OCI-M2 (cell line): ENCODE measurements at regions not wholly inside any gene's neighbourhood (a gene's known extent, or its start where the extent isn't known, plus 50 kb on each side); places are given as distances from the start of the nearest gene placed in this dataset.

Experiments
- DNase-seq: peaks from one replicate; lab custom pipeline; 2025; ENCODE audit not compliant: unreplicated experiment; lab: John Stamatoyannopoulos, UW

GRCh38 chr13:107223867-107224266, 655.9 kb upstream of the ARGLU1 start:
- DNase-seq: no peak

DNA sequence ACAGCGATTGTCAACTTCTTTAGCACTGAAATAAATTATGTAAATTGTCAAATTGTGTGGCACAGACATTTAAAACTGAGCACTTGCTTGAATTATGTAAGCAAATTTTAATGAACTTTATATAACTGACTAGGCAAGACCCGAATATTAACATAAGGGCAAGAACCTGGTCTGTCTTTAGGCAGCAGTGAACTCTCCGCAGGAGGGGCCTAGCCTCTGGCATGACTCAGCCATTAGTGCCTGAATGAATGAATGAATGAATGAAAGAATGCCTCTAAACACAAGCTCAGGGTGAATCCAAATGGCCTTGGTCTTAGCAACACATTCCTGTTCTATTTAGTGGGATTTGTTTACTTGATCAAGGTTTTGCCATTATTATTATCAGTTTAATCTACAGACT, 654.7 kb upstream of the ARGLU1 start:
- no peak for DNase-seq

DNA sequence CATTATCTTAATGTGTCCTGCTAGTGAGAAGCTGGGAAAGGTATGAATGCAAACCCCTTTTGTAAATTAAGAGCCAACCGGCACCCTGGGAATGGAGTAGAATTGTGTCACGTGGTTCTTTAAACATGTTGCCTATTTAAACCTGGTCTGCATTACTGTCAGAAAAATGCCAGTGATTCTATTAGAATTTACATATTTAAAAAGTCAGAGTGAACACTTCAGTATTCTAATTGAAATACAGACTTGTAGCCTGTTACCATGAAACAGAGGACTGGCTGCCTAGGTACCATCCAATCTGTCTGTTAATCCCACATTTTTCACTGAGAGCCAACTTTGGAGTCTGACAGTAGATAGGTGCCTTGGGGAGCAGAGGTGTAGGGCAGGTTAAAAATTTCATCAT, 652.3 kb upstream of the ARGLU1 start:
- no peak for DNase-seq

- no peak for DNase-seq
Observed at GRCh38 chr13:107217251-107217650, 649.3 kb upstream of the ARGLU1 start.

- DNase-seq: no peak
Observed at GRCh38 chr13:107216046-107216755, 648.3 kb upstream of the ARGLU1 start.

DNA sequence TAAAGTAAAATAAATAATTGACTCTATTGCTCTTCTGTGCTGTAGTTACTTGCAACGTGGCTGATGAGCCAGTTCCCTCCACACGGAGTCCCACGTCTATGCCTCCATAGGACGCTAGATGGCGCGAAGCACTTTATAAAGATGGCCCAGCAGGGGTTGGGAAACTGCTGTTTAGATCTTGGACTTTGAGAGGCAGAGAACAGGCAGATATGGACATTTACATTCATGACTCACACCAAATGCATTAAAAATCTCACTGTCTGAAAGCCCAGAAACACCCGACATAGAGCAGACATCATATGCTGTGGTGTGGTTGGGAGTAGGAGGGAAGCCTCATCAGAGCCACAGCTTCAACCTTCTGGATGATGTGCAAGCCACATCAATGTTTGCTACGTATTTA, 643.1 kb upstream of the ARGLU1 start:
- peak; percentile 46 for DNase-seq

DNA sequence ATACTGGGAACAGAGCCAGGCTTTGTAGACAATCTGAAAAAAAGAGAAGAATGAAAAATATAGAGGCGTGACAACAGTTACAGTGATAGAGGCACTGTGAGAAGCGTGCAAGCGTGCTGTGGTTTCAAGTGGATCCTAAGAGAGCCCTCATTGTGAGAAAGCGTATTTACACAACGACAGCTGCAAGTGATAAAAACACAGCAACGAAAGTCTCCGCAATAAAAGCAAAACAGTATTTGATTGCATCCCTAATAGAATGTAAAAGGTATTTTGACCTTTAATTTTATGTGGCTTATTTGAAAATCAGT, 642.7 kb upstream of the ARGLU1 start:
- DNase-seq: no peak

DNA sequence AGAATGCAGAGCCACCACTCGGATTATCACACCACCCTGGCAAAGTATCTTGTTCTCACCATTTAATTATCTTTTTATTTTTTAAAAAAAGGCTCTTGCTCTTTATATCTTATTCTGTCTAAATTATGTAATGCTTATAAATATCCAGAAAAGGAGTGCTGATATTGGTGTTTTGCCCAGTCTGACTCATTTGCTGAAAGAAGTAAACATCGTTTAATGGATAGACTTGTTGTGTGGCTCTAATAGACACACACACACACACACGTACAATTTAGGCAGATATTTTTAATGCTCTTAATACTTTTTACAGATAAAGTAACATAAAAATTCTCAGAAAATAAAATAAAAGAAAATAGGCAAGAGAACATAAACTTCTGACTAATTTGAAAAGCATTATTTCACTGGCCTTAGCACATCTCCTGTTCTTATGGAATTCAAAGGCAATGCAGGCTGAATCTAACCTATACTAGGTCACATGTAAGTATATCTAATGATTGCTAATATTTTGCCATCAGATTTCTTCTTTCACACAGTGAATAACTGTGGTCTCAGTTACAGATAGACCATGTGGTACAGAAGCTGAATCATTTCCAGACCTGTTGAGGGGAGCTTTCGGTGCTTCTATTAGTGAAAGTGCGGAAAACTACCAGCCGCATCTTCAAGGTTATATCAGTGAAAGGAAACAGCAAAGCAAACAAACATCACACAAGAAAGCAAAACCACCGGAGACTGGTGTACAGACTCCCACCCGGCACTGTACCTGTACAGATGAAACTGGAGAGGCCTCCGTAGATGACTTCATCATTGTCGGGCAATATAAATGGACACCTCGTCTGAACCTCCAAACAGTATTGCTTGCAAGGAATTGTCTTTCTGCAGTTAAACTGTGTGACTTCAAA, 642.1 kb upstream of the ARGLU1 start:
- no peak for DNase-seq

- DNase-seq: no peak
Observed at GRCh38 chr13:107208889-107209288, 641.0 kb upstream of the ARGLU1 start.

GRCh38 chr13:107205318-107206104, 637.6 kb upstream of the ARGLU1 start:
- no peak for DNase-seq

GRCh38 chr13:107203146-107203847, 635.4 kb upstream of the ARGLU1 start:
- DNase-seq: no peak

DNA sequence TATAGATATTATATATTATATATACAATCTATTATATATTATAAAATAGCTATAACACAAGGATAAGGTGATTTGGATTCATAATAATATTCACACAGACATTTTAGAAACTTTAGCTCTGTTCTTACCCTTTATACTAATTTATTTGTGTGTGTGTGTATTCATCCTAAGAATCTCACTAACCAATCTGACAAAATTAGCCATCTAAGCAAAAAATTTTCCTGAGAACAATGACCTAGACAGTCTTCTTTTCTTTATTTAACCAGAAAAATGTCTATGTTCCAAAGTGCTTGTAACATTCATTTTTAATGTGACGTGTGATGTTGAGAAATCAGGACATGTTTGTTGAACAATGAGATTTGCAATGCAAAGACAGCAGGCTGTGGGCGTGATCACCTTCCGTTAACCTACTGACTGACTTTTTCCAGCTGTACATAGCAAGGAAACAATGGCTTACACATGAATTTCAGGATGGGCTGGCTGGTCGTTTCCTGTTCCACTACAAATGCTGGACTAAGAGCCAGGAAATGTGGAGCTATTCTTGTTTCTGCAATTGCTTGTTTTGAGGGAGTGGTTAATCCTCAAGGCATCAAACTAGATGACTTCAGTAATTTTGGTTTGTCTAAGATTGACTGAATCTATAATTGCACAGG, 634.6 kb upstream of the ARGLU1 start:
- no peak for DNase-seq

GRCh38 chr13:107200491-107200890, 632.6 kb upstream of the ARGLU1 start:
- DNase-seq: no peak

DNA sequence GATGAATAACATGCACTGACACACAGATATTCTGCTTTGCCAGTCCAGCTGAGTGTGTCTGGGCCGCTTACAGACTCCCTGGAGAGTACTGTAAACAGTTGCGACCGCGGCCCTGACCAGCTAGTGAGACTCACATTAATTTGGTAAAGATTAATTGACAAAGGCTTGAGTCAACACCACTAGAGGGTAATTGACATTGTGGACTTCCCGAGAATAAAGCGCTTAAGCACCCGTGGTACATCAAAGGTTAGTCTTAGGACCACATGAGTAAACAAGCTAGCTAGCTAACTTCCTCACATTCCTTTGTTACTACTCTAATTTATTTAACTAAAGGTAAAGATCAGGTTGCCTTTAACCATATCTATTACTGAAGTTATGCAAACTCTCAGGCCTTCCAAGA, 624.4 kb upstream of the ARGLU1 start:
- DNase-seq: no peak

- DNase-seq: no peak
Observed at GRCh38 chr13:107190065-107190464, 622.1 kb upstream of the ARGLU1 start.

GRCh38 chr13:107185889-107186288, 618.0 kb upstream of the ARGLU1 start:
- DNase-seq: no peak

GRCh38 chr13:107170270-107170931, 602.5 kb upstream of the ARGLU1 start:
- no peak for DNase-seq

- DNase-seq: no peak
Observed at GRCh38 chr13:107157271-107157670, 589.3 kb upstream of the ARGLU1 start.

GRCh38 chr13:107144432-107144831, 576.5 kb upstream of the ARGLU1 start:
- no peak for DNase-seq

- no peak for DNase-seq
Observed at GRCh38 chr13:107141767-107142166, 573.8 kb upstream of the ARGLU1 start.
